ENCODE measurements at regions not wholly inside any gene's neighbourhood (a gene's known extent, or its start where the extent isn't known, plus 50 kb on each side); places are given as distances from the start of the nearest gene placed in this dataset.

- no peak for DNase-seq (ENCODE audit: low read depth)
Measured at GRCh38 chr7:22962775-22963350, 51.1 kb downstream of the HYCC1 start.

- no peak for DNase-seq (ENCODE audit: low read depth)
Measured at GRCh38 chr7:22958742-22959141, 55.2 kb downstream of the HYCC1 start.

- DNase-seq (ENCODE audit: low read depth) = no peak
Measured at GRCh38 chr7:22954251-22954650, 59.7 kb downstream of the HYCC1 start.

GRCh38 chr7:22952306-22953015 is 61.5 kb downstream of the HYCC1 start:
- DNase-seq (ENCODE audit: low read depth) = no peak

- DNase-seq (ENCODE audit: low read depth) = no peak
Measured at GRCh38 chr7:22949944-22950343, 64.0 kb downstream of the HYCC1 start.

- DNase-seq (ENCODE audit: low read depth) = no peak
Measured at GRCh38 chr7:22949221-22949620, 64.7 kb downstream of the HYCC1 start.

GRCh38 chr7:22948770-22949169 is 65.2 kb downstream of the HYCC1 start:
- DNase-seq (ENCODE audit: low read depth) = no peak

GRCh38 chr7:22945584-22945983 is 68.3 kb downstream of the HYCC1 start:
- DNase-seq (ENCODE audit: low read depth) = no peak

GRCh38 chr7:22944510-22944909 is 69.4 kb downstream of the HYCC1 start:
- no peak for DNase-seq (ENCODE audit: low read depth)

- DNase-seq (ENCODE audit: low read depth) = no peak
Measured at GRCh38 chr7:22944022-22944421, 69.9 kb downstream of the HYCC1 start.

GRCh38 chr7:22942191-22942590 is 71.7 kb downstream of the HYCC1 start:
- DNase-seq (ENCODE audit: low read depth) = no peak

- no peak for DNase-seq (ENCODE audit: low read depth)
Measured at GRCh38 chr7:22939842-22940241, 74.1 kb downstream of the HYCC1 start.

GRCh38 chr7:22937946-22938345 is 76.0 kb downstream of the HYCC1 start:
- DNase-seq (ENCODE audit: low read depth) = no peak

GRCh38 chr7:22936246-22936645 is 77.7 kb downstream of the HYCC1 start:
- no peak for DNase-seq (ENCODE audit: low read depth)

GRCh38 chr7:22935269-22935668 is 78.7 kb downstream of the HYCC1 start:
- DNase-seq (ENCODE audit: low read depth) = no peak

- DNase-seq (ENCODE audit: low read depth) = no peak
Measured at GRCh38 chr7:22934473-22935065, 79.4 kb downstream of the HYCC1 start.

GRCh38 chr7:22934023-22934422 is 79.9 kb downstream of the HYCC1 start:
- DNase-seq (ENCODE audit: low read depth) = no peak

- no peak for DNase-seq (ENCODE audit: low read depth)
Measured at GRCh38 chr7:22932896-22933295, 81.0 kb downstream of the HYCC1 start.

GRCh38 chr7:22931011-22931410 is 82.9 kb downstream of the HYCC1 start:
- DNase-seq (ENCODE audit: low read depth) = no peak

GRCh38 chr7:22922307-22922706 is 91.6 kb downstream of the HYCC1 start:
- no peak for DNase-seq (ENCODE audit: low read depth)

- DNase-seq (ENCODE audit: low read depth) = no peak
Measured at GRCh38 chr7:22921386-22922086, 92.4 kb downstream of the HYCC1 start.

- DNase-seq (ENCODE audit: low read depth) = no peak
Measured at GRCh38 chr7:22920672-22921071, 93.3 kb downstream of the HYCC1 start.

GRCh38 chr7:22913158-22913557 is 90.5 kb upstream of the TOMM7 start:
- DNase-seq (ENCODE audit: low read depth) = no peak

All from stimulated activated CD4-positive, alpha-beta T cell treated with anti-CD3 and anti-CD28 coated beads, Interleukin-2, amount 100 ng/mL, for 4 hours (primary cell).